SK-N-MC (cell line): ENCODE measurements at regions not wholly inside any gene's neighbourhood (a gene's known extent, or its start where the extent isn't known, plus 50 kb on each side); places are given as distances from the start of the nearest gene placed in this dataset.

Experiments
- EZH2 ChIP-seq: fragments of 200-600 bp; sonication (generic); IDR thresholded peaks from one replicate; pipeline ENCODE4 v1.6.1; 2017; ENCODE audit warnings: antibody characterized with exemption
- FOXP2 ChIP-seq: optimal IDR thresholded peaks from 2 replicates; pipeline ENCODE3; 2011; ENCODE audit warnings: mild to moderate bottlenecking, moderate library complexity; ENCODE audit not compliant: insufficient read depth; ENCODE audit errors: extremely low read length, control extremely low read depth
- POLR2AphosphoS5 ChIP-seq: IDR thresholded peaks from 2 replicates; pipeline ENCODE4 v1.6.1; 2012; ENCODE audit warnings: mild to moderate bottlenecking, low read depth, low read length, borderline replicate concordance

GRCh38 chr15:47587940-47588802, 129.1 kb upstream of the SEMA6D start:
- no peak for TF ChIP-seq EZH2
- TF ChIP-seq POLR2AphosphoS5 = no peak
- no peak for TF ChIP-seq FOXP2
